HG03342 (cell line): ENCODE measurements at regions not wholly inside any gene's neighbourhood (a gene's known extent, or its start where the extent isn't known, plus 50 kb on each side); places are given as distances from the start of the nearest gene placed in this dataset.

Experiments used
- ATAC-seq: cut with Tn5 transposase; IDR thresholded peaks from one replicate; pipeline ENCODE4 v1.9.1; 2021; ENCODE audit warnings: mild to moderate bottlenecking, moderate library complexity; ENCODE audit not compliant: unreplicated experiment

DNA sequence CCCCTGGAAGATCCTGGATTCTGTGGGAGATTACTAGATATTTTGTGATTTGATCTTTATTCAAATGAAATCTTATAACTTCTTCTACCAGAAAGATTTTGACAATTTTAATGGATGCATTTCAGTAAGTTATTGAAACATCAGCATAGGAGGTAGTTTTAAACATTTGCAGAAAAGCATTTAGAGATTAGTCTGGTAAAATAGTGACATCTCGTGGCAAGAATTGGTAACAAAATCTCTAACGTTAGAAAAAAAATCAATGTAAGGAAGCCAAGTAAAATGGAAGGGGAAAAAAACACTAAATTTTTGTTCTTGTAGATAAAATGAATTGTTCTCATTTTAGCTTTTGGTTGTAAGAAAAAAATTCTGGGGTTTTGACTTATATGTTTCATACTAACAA is 73.3 kb downstream of the TASL start:
- no peak for ATAC-seq

DNA sequence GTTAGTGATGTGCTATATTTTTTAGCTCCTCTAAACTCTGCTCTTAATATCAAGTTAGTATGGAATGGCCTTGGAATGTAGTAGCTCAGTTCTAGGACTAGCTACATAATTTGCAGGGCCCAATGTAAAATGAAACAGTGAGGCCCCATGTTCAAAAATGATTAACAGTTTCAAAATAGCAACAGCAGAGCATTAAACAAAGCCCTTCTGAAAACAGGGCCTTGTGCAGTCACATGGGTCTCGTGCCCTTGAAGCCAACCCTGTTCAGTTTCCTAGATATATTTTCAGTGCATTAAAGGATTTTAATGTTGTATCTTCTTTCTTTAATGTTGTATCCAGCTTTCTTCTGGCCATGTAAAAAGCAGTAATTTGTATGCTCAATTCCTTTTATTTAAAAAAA is 82.1 kb downstream of the TASL start:
- peak; percentile 77 for ATAC-seq

DNA sequence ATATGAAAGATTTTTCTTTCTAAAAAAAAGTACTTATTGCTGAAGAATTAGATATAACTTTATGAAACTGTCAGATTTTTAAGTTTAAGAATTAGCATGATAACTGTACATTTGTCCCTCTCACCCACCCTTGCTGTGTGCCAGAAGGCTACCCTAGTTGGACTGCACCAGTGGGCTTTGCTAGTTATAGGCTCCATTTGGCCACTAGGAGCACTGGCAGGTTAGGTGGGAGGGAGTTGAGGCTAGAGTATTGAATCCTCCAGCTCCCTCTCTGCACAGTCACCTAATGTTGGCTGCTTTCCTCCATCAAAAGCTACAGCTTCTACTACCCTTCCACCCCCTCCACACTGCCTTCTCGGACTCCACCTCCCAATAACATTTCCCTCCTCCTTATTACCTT is 84.2 kb downstream of the TASL start:
- ATAC-seq, result no peak

- ATAC-seq, result no peak
These were observed 88.2 kb downstream of the TASL start for GRCh38 chrX:30489323-30489722.

- peak; percentile 81 for ATAC-seq
These were observed 89.5 kb downstream of the TASL start for GRCh38 chrX:30488092-30488491.

- ATAC-seq, result peak; percentile 55
These were observed 93.6 kb downstream of the TASL start for GRCh38 chrX:30483996-30484395.

DNA sequence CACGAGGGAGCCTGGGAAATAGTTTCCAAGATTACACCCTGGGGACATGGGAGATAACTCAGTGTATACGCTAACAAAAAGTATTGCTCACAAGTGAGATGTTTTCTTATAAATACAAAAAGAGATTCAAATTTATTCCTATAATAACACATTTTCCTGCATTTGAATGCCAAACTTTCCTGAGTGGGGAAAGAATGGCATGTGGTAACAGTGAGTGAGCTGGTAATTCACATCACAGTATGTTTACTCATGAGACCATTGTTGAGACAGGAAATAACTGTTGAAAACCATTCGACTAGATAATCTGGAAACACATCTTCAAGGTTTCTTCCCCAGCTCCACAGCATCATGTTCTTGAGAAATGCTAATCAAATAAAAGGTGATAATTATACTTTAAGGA is 109.1 kb downstream of the TASL start:
- no peak for ATAC-seq
